COLO829 (cell line): ENCODE measurements at regions not wholly inside any gene's neighbourhood (a gene's known extent, or its start where the extent isn't known, plus 50 kb on each side); places are given as distances from the start of the nearest gene placed in this dataset.
A peak's percentile ranks its signal among the peaks of the same experiment; 100 is the strongest.
"Not testable (repeated sequence)": the region's sequence is repeated elsewhere in the genome, so short reads cannot be mapped to it uniquely, and the experiment has no call there.

Experiments used
- DNase-seq: peaks from one replicate; pipeline ENCODE4 v3.0.0; 2012; ENCODE audit warnings: low spot score

GRCh38 chr12:68479896-68480291 lies 130.8 kb upstream of the RAP1B start:
- DNase-seq: no peak

GRCh38 chr12:68480526-68480925 lies 130.2 kb upstream of the RAP1B start:
- no peak for DNase-seq

- DNase-seq: no peak
Observed at GRCh38 chr12:68481181-68481941, 129.3 kb upstream of the RAP1B start.

DNA sequence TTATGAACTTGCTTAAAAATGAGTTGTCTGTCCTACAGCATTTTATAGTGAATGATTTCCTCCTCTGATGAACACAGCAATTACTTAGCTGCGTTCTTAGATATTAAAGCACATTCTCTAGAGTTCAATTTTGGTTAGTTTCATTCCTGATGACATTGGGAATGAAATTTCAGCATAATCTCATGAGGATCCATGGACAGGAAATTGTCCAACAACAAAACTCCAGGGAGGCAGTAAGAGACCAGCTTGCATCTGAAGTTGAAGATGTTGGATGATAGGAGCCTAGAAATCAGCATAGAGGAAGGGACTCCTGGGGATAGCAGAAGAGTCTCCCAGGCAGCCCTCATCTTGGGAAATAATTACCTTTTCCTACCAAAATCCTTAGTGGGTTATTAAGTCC lies 128.7 kb upstream of the RAP1B start:
- no peak for DNase-seq

GRCh38 chr12:68482660-68483059 lies 128.0 kb upstream of the RAP1B start:
- no peak for DNase-seq

GRCh38 chr12:68483592-68484383 lies 126.9 kb upstream of the RAP1B start:
- no peak for DNase-seq

GRCh38 chr12:68484578-68484977 lies 126.1 kb upstream of the RAP1B start:
- not testable (repeated sequence) for DNase-seq

DNA sequence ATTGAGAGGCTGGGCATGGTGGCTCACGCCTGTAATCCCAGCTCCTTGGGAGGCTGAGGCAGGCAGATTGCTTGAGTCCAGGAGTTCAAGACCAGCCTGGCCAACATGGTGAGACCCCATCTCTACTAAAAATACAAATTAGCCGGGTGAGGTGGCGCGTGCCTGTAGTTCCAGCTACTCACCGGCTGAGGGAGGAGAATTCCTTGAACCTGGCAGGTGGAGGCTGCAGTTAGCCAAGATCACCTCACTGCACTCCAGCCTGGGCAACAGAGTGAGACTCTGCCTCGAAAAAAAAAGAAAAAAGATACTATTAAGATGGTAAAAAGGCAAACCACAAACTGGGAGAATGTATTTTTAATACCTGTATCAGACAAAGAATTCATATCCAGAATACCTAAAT lies 124.2 kb upstream of the RAP1B start:
- DNase-seq: not testable (repeated sequence)

- DNase-seq: no peak
Observed at GRCh38 chr12:68487721-68488309, 122.9 kb upstream of the RAP1B start.

GRCh38 chr12:68489273-68489672 lies 121.4 kb upstream of the RAP1B start:
- DNase-seq: no peak

GRCh38 chr12:68490476-68490875 lies 120.2 kb upstream of the RAP1B start:
- no peak for DNase-seq

- DNase-seq: no peak
Observed at GRCh38 chr12:68491204-68491960, 119.3 kb upstream of the RAP1B start.

DNA sequence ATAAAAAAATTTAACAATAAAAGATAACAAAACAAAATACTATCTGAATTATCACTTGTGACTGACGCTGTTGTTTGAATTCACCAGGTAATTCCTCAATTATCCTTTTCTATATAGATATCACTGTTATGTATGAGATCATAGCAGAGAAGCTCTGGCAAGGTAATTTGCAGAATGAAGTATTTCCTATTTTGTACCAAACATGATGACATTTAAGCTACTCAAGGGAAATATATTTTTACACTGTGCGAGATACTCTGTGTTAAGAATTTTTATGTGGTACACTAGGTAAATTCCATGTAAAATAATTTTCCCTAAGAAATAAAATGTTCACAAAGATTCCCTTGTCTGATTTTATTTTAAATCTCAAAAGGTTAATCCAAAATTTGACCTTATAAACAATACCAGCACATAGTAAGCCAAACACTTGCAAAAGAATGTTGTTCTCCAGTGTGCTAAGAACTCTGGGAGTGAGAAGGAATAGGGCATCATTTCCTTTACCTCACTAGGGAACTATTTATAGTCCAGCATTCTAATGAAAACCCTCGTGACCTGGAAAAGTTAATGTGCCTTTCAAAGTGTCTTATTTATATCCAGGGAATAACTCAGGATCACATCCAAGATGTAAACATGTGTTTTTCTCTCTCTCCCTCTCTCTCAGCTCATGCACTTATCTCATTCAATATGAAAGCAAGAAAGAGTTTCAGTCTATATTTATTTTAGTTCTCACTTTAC lies 115.2 kb upstream of the RAP1B start:
- peak; percentile 63 for DNase-seq

GRCh38 chr12:68497107-68497506 lies 113.6 kb upstream of the RAP1B start:
- no peak for DNase-seq

- DNase-seq: peak; percentile 53
Observed at GRCh38 chr12:68497702-68498101, 113.0 kb upstream of the RAP1B start.

GRCh38 chr12:68498736-68499135 lies 112.0 kb upstream of the RAP1B start:
- no peak for DNase-seq

DNA sequence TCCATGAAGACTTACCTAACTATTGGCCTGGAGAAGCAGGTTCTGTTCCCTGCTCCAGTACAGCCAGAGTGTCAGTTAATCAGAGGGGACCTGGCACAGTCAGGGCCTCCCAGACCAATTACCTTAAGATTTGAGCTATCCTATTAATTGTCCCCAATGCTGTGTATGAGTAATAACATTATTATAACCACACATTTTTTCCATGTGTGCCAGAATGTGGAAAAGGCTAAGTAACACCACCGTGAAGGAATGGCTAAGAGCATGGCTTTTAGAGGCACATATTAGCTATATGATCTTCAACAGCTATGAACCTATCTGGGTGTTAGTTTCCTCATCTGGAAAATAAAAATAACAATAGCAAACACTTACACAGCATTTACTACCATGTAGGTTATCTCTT lies 111.1 kb upstream of the RAP1B start:
- DNase-seq: no peak

- DNase-seq: no peak
Observed at GRCh38 chr12:68501226-68501625, 109.5 kb upstream of the RAP1B start.

DNA sequence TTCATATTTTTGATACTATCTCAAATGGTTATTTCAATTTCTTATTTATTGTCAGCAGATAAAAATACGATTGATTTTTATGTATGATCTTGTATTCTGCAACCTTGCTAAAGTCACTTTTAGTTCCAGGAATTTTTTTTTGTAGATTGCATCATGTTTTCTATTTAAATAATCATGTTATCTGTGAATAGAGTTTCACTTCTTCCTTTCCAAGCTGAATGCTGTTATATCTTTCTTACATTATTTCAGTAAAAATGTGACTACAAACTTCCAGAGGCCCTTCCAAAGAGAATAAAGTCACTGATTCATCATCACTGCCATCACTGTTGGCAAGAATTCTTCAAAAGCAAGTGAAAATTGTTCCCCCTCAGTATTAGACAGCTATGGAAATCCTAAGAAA lies 104.7 kb upstream of the RAP1B start:
- no peak for DNase-seq

DNA sequence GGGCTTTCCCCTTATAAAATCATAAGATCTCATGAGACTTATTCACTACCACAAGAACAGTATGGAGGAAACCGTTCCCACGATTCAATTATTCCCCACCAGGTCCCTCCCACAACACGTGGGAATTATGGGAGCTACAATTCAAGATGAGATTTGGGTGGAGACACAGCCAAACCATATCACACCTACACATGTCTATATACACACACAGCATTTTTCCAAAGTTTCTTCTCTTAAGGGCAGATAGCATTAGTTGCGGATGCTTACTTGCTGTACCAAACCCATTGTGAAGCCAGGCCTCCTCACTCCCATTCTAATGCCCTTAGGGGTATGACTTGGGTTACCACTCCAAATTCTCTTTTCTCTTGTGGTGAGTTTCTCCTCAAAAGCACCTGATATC lies 104.1 kb upstream of the RAP1B start:
- no peak for DNase-seq

DNA sequence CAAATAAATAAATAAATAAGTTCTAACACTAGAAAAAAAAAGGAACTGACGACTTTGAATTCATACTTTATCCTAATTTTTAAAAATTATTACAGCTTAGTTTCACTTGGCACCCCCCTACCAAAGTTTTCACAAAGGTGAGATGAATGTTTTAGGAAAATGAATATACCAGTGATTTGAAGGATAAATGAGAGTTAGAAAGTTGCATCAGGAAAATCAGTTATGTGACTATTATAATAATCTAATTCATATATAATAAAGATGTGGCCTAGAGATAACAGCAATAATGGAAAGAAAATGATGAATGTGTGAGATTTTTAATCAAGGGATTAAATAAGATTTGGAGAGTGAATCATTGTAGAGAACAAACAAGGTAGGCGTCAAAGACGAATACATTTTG lies 103.0 kb upstream of the RAP1B start:
- no peak for DNase-seq

DNA sequence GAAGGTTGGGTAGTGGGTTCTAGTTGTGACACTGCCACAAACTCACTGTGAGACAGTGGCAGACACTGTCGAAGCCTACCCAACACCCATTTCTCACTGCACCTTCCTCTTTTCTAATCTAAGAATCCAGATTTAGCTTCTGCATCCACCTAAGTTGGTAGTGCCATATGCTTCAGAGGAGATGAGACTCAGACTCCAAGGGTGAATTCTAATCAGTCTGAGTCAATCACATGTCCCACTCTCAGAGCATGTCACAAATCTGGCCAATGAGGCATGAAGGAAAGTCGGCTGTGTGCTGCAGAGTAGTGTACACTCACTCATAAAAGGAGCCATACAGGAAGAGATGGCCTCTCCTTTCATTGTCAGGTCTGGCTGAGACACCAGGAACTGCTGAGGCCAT lies 102.1 kb upstream of the RAP1B start:
- no peak for DNase-seq
